D341Med (cell line): ENCODE measurements at regions not wholly inside any gene's neighbourhood (a gene's known extent, or its start where the extent isn't known, plus 50 kb on each side); places are given as distances from the start of the nearest gene placed in this dataset.
"Not testable (repeated sequence)": the region's sequence is repeated elsewhere in the genome, so short reads cannot be mapped to it uniquely, and the experiment has no call there.

Experiments used
- DNase-seq: peaks from one replicate; pipeline ENCODE4 v3.0.0; 2012; ENCODE audit warnings: low spot score

DNA sequence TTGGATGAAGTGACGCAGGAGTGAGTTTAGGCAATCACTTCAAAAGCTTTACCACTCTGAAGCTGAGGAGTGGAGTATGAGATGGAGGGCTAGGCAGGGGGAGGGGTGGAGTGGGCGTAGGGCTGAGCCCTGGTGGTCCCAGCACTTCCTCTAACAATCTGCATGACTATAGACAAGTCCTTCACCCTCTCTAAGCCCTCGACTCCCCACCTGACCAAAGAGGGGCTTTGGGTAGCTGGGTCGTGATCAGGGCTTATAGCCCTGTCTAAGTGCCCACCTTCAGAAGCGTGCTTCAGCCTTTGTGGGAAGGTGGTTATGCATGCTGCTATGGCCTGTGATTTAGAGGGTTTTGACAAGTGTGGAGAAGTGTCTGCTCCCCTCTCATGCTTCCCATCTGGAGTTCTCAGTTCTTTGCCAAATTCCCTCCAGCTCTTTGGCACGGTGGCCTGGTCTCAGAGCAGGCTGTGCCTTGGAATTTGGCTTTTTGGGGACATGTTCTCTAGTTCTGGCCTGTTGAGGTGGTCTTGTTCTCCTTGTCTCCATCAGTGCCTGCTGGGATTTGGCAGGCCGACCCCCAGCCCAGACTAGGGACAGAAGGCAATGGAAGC is 53.0 kb downstream of the ACTBL2 start:
- no peak for DNase-seq

DNA sequence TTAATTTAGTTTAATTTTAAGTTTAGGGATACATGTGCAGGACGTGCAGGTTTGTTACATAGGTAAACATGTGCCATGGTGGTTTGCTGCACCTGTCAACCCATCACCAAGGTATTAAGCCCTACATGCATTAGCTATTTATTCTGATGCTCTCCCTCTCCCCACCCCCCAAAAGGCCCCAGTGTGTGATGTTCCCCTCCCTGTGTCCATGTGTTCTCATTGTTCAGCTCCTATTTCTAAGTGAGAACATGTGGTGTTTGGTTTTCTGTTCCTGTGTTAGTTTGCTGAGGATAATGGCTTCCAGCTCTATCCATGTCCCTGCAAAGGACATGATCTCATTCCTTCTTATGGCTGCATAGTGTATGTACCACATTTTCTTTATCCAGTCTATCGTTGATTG is 53.6 kb downstream of the ACTBL2 start:
- DNase-seq, result not testable (repeated sequence)

DNA sequence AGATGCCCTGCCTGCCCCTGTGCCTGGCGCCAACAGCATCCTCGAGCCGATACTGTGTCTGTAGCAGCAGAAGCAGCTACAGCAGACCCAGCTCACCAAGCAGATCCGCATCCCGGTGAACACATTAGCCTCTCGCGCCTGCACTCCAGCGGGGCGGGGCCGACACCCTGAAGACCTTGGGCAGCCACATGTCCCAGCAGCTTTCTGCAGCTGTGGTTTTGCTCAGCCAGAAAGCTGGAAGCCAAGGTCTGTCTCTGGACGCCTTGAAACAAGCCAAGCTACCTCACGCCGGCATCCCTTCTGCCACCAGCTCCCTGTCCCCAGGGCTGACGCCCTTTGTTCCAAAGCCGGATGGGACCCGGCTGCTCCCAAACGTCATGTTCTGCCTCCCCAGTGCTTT is 59.6 kb downstream of the ACTBL2 start:
- no peak for DNase-seq

GRCh38 chr5:57422341-57422740 is 60.3 kb downstream of the ACTBL2 start:
- DNase-seq, result no peak

DNA sequence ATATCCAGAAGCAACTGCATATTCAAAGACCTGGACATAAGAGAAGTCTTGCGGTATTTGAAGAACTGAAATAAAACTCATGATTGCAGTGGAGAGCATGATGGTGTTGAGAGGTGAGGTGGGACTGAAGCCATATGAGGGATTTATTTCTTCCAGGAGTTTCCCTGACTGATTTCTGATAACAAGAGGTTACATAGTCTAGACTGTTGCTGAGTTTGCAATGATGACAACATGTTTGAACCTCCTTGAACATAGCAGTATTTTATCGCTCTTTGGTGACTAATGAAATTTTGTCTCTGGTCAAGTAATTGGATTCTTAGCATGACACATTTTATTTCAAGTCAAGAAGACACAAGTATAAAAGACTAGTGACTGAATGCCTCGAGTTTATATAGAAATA is 61.8 kb downstream of the ACTBL2 start:
- no peak for DNase-seq

GRCh38 chr5:57417971-57418370 is 64.6 kb downstream of the ACTBL2 start:
- DNase-seq, result no peak

- DNase-seq, result no peak
Observed at GRCh38 chr5:57417320-57417719, 65.3 kb downstream of the ACTBL2 start.

GRCh38 chr5:57416278-57416994 is 66.2 kb downstream of the ACTBL2 start:
- DNase-seq, result no peak

DNA sequence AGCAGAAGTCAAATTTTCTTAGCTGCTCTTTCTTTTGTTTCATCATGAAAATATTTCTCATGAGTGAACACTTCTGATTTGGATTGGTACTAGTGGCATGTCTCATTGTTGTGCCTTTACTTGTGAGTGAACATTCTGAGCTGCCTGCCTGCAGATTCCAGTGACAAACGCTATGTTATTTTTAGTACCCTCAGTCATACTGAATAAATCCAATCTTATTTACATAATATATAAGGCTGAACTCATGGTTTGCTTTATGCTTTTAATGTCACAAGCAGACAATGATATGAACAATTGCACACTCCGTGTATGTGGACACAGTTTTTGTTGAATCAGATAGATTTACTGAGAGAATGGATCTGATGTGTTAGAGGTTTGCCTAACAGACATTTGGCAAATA is 67.8 kb downstream of the ACTBL2 start:
- no peak for DNase-seq

DNA sequence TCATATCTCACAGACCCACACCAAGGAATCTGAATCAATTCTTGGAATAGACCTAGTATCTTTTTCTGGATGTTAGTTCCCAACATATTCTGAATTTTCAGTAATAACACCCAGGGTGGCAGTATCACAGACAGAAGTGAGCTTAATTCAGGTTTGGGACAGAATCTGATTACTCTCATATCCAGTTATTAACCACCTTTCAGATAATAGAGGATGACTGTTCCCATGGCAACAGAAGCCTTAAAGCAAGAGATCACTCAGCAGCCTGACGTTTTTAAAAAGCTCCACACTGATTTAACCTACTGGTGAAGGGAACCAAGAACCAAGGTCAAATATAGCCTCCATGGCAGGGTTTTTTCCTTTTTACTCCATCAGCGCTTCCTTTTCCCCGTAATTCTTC is 68.4 kb downstream of the ACTBL2 start:
- DNase-seq, result no peak

DNA sequence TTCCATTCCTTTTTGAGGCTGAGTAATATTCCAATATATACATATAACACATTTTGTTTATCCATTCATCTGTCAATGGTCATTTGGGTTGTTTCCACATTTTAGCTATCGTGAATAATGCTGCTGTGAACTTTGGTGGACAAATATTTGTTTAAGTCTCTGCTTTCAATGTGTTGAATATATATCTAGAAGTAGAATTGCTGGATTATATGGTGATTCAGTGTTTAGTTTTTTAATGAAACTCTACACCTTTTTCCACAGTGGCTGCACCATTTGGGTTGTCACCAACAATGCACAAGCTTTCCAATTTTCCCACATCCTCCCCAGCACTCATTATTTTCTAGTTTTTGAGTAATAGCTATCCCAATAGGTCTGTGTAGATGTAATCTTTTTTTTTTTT is 69.5 kb downstream of the ACTBL2 start:
- no peak for DNase-seq

- DNase-seq, result no peak
Observed at GRCh38 chr5:57412680-57413079, 69.9 kb downstream of the ACTBL2 start.

DNA sequence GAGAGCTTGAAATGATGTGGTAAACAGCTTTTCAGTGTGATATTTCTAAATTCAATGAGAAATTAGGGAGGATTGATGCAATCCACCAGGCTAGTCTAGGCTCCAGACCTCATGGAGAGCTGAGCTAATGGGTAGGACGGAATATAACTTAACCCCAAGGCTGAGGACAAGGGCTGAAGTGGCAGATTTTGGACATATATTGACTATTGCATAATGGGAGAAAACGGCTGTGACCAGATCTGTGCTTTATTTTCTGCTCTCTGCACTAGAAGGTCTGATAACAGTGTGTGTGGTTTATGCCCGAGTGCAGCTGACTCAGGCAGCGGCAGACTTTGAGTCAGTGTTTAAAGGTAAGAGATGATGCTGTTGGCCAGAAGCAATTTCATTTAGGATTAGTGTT is 70.6 kb downstream of the ACTBL2 start:
- no peak for DNase-seq

GRCh38 chr5:57410374-57411320 is 72.0 kb downstream of the ACTBL2 start:
- no peak for DNase-seq

DNA sequence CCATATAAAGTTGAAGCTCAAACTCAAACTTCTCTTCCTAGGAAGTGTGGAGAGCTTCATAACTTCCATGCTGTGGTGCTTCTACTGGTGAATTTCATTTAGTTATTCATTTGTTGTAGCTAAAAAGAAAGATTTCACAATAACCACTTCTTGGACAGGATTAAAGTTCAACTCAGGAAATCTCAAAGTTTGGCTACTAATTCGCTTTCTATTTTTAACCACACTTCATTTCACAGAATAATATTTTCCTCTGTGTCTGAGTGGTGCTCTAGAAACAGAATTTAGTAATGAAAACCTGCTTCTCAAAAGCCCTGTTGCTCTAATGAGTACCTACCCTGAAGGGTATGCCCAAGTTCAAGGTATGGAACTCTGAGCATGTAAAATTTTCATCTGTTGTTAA is 73.9 kb downstream of the ACTBL2 start:
- DNase-seq, result no peak

DNA sequence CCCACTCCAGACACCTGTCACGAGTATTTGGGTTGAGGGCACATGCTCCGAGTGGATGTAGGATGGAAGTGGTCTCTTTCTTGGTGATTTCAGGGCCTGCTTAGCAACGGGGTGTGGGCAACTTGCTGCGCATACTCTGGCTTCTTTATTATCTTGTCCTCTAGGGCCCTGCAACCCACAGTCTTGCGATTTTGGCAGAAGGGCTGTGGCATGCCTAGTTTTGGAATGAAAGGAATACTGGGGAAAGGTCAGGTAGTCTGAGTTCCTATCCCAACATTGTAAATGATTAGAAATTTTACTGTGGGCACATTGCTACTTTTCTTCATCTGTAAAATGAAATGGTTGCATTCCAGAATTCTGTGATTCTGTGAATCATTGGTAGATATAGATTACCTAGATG is 74.3 kb downstream of the ACTBL2 start:
- DNase-seq, result no peak

- DNase-seq, result no peak
Observed at GRCh38 chr5:57407391-57407790, 75.2 kb downstream of the ACTBL2 start.

DNA sequence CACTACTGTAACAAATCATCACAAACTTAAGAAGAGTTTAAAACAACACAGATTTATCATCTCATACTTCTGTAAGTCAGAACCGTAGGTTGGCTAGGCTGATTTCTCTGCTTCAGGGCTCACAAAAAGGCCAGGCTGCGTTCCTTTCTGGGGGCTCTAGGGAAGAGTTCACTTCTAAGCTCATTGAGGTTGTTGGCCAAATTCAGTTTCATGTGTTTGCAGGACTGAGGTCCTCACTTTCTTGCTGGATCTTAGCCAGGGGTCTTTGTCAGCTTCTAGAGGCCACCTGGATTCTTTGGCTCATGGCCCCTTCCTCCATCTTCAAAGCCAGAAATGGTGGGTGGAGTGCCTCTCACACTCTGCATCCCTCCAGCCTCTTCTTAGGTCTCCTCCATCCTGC is 76.0 kb downstream of the ACTBL2 start:
- DNase-seq, result no peak

DNA sequence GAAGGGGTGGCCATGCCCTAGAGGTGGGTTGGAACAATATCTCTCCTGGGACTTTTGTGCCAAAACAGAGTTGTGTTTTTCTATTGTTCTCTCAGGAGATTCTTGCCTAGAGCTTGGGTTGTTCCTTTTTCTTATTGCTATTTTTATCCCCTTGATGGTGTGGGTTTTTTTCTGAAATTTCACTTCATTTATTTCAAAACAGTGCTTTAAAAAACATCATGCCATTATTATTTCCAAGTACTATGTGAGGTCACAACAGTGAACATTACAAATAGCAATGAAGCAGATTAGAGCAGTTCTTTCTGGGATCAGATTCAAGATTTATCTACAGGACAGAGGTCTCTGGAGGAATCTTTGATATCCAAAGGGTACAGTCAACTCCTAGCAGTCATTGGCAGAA is 76.6 kb downstream of the ACTBL2 start:
- no peak for DNase-seq

DNA sequence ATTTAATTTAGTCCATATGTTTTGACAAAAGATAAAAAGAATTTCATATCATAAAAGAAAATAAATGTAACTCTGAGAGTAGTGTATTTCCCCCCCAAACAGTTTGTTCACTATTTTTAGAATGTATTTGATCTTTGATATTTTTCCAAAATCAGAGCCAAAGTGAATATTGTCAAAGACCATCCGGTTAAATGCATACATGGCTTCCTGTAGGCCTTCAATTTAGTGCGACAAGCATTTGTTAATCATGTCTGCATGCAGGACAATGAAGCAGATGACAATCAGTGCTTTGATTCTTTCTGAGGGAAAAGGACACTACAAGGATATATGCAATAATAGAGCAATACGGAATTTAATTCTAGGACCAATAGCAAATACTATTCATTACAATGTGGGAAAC is 79.8 kb downstream of the ACTBL2 start:
- DNase-seq, result no peak

- DNase-seq, result no peak
Observed at GRCh38 chr5:57402348-57402747, 80.3 kb downstream of the ACTBL2 start.

DNA sequence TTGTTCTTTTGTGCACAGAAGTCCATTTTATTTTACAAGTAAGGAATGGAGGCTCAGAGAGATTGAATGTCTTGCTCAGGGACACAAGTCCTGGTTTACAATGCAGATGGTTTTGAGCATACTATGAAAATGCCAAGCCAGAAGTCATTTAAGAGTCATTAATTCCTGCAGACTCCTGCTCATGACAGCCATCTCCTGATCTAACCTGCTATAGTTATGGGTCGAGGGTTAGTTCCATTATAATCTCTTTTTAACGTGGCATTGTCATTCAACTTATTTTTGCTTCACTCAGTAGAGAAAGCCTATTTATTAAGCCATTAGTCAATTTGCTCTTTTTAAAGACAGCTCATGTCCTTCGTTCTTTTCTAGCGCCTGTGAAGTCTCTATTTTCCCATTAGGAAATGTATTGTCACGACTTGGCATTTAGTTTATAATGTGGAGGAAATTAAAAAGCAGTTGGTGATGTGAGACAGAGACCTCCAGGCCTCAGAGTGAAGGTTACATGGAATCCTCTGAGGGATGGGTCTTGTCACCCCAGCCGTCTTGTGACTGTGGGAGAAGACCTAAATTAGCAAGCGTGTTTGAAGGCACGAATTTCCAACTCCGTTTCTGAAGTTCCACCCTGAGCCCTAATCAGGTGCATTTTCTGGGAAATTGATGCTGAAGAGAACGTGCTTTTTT is 84.1 kb downstream of the ACTBL2 start:
- no peak for DNase-seq
